Epidermal melanocyte (primary cell): ENCODE measurements at regions not wholly inside any gene's neighbourhood (a gene's known extent, or its start where the extent isn't known, plus 50 kb on each side); places are given as distances from the start of the nearest gene placed in this dataset.

Experiments used
- DNase-seq: peaks from one replicate; pipeline ENCODE4 v3.0.0; 2011; ENCODE audit warnings: low spot score; ENCODE audit not compliant: insufficient read length

GRCh38 chr16:54812229-54812628 lies 118.4 kb upstream of the IRX5 start:
- DNase-seq: no peak

GRCh38 chr16:54808890-54809289 lies 121.8 kb upstream of the IRX5 start:
- no peak for DNase-seq

GRCh38 chr16:54806881-54807360 lies 123.7 kb upstream of the IRX5 start:
- no peak for DNase-seq

- DNase-seq: no peak
These were observed 124.3 kb upstream of the IRX5 start for GRCh38 chr16:54806378-54806777.

- DNase-seq: no peak
These were observed 125.0 kb upstream of the IRX5 start for GRCh38 chr16:54805648-54806047.

- no peak for DNase-seq
These were observed 129.4 kb upstream of the IRX5 start for GRCh38 chr16:54801057-54801844.

- no peak for DNase-seq
These were observed 132.4 kb upstream of the IRX5 start for GRCh38 chr16:54798267-54798666.

- DNase-seq: no peak
These were observed 134.5 kb upstream of the IRX5 start for GRCh38 chr16:54796211-54796610.

GRCh38 chr16:54792811-54793210 lies 137.9 kb upstream of the IRX5 start:
- no peak for DNase-seq

GRCh38 chr16:54787045-54787444 lies 143.6 kb upstream of the IRX5 start:
- DNase-seq: no peak

GRCh38 chr16:54783980-54784379 lies 146.7 kb upstream of the IRX5 start:
- DNase-seq: no peak

- DNase-seq: no peak
These were observed 147.4 kb upstream of the IRX5 start for GRCh38 chr16:54783226-54783625.

GRCh38 chr16:54780266-54780665 lies 150.4 kb upstream of the IRX5 start:
- peak; percentile 37 for DNase-seq

GRCh38 chr16:54779549-54779948 lies 151.1 kb upstream of the IRX5 start:
- no peak for DNase-seq

GRCh38 chr16:54774768-54775167 lies 155.9 kb upstream of the IRX5 start:
- no peak for DNase-seq

- no peak for DNase-seq
These were observed 158.3 kb upstream of the IRX5 start for GRCh38 chr16:54772400-54772799.

- DNase-seq: no peak
These were observed 164.3 kb upstream of the IRX5 start for GRCh38 chr16:54766355-54766754.

- DNase-seq: no peak
These were observed 180.4 kb upstream of the IRX5 start for GRCh38 chr16:54750249-54750648.

GRCh38 chr16:54748611-54749190 lies 182.0 kb upstream of the IRX5 start:
- DNase-seq: no peak

- DNase-seq: no peak
These were observed 184.1 kb upstream of the IRX5 start for GRCh38 chr16:54746596-54746995.

- DNase-seq: no peak
These were observed 185.7 kb upstream of the IRX5 start for GRCh38 chr16:54744998-54745397.

GRCh38 chr16:54742436-54742835 lies 188.2 kb upstream of the IRX5 start:
- no peak for DNase-seq

GRCh38 chr16:54739381-54739780 lies 191.3 kb upstream of the IRX5 start:
- DNase-seq: no peak
